GM20431 (cell line): ENCODE measurements at regions not wholly inside any gene's neighbourhood (a gene's known extent, or its start where the extent isn't known, plus 50 kb on each side); places are given as distances from the start of the nearest gene placed in this dataset.

ENCODE experiments used
- in situ Hi-C: fragments of 300-500 bp; cut with MseI, MboI; formaldehyde crosslinking; loops from one replicate; pipeline ENCODE4 v1.15.0; 2020; ENCODE audit warnings: low sequenced_read_pairs; ENCODE audit not compliant: unreplicated experiment

DNA sequence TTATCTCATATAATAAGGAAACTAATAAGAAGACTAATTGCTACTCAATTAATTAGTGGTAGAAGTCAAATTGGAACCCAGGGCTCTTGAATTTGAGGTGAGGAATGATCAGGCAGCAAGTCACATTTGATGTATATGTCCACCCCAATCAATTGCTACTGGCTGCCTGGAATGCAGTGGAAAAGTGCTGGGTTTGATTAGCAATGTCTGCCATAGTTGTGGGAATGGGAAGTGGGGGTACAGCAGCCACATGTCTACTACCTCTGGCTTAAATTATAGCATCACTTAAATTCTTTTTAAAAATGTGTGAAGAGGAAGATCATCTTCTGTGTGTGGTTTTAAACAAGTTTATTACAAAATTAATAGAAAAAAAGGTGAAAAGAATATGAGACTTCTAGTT, 50.8 kb upstream of the NAV2 start:
- in situ Hi-C loops: no loop called here

DNA sequence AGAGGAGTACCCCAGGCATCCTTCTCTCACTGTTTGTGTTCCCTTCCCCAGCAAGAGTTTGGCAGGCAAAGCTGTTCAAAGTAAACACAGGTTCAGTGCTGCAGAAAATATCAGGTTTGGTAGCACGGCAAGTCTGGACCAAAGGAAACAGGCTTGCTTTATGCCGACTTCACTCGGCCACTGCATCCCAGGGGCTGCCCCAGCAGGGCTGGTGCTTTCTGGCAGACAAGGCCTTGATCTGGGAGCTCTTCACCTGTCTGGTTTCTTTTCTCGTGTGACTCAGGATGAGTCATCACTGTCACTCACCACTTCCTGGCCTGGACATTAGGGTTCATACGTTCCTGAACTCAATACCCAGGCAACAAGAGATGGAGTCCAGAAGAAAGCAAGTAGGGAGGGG, 52.6 kb upstream of the NAV2 start:
- in situ Hi-C loops: no loop called here

DNA sequence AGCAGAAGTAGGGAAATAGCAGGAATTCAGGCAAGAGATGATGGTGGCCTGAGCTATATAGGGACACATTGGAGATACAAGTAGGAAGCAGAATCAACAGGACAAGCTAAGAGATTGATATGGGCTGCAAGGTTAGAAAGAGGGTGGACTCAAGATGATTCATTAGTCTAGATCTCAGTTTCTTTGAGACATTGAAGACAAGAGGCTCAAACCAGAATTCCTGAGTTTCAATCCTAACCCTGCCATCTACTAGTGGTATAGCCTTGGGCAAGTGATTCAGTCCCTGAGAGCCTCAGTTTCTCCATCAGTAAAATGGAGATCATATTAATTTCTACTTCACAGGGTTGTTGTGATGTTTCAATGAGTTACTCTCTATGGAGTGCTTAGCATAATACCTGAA, 53.1 kb upstream of the NAV2 start:
- in situ Hi-C loops: no loop called here

DNA sequence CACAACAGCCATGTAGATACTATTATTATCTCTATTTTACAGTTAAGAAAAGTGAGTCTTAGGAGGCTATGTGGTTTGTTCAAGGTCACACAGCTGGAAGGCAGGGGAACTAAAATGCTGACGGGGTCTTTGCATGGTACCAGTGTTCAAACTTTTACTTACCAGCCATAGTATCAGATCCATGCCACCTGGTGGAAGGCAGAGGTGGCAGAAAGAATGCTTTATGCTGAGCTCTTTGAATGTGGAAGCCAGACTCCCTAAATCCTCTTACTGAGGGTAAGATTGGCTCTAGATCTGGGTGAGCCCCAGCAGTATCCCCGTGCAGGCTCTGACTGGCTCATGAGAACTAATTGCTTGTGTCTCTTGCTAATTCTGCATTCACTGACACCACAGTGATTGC, 54.3 kb upstream of the NAV2 start:
- in situ Hi-C loops: no loop called here

DNA sequence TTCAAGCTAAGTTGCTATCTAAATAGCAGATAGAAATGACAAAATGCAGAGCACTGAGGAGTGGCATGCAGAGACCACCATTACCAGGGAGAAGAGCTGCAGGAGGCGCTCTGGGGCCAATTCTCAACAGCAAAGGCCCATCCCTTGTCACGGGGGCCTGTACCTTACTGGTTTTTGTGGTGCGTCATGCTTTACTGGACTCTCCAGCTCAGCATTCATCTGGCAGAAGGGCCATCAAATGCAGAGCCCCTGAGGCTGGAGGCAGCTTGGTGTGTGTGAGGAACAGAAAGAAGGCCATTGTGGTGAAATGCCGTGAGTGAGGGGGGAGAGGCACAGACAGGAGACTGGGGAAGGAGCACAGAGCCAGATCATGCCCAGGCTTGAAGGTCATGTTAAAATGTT, 56.5 kb upstream of the NAV2 start:
- in situ Hi-C loops: no loop called here

DNA sequence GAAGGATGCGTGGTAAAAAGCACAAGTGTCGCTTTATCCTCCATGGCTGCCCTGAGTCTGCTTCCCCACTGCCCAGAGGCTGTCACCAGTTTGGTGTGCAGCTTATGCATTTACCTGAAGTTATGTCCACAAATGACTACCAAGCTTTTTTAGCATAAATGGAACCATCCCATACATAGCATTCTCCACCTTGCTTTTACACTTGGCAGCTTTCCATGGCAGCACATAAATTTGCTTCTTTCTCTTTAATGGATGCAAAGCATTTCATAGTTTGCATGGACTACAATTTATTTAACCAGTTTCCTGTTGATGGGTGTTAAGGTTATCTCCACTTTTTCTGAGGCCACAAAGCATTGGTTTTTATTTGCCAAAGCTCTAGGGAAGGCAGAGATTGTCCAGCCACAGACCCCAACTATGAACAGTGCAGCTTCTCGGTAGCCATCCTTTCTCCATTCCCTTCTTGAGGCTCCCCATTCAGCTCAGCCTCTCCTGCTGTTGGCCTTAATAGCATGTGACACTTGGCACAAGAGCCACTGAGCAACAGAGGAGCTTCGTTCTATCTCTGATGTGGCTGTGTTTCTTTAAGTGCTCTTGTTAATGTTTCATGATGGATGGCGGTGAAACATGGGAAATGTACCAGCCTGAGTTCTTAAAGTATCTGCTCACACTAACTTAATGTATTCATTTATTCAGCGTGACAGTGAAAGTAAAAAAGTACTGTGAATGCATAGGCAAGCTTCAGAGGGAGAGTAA, 59.8 kb upstream of the NAV2 start:
- in situ Hi-C loops: no loop called here

GRCh38 chr11:19651653-19652052, 61.0 kb upstream of the NAV2 start:
- in situ Hi-C loops: no loop called here

DNA sequence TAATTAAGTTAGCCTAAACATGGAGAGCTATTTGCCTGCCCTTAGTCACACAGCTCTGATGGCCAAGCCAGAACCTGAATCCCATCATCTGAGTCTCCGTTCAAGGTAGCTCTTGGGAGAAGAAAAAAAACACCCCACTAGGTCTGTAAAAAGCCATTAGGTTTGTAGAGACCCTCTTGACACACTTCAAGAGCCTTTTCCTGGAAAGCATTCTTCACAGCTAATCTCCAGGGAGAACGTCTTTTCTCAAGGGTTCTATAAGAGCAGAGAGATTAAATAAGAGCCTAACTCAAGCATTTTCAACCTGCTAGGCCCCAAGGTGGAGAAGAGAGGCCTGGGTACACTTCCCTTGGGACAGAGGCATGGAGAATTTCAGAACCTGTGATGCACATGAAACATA, 61.6 kb upstream of the NAV2 start:
- in situ Hi-C loops: no loop called here

DNA sequence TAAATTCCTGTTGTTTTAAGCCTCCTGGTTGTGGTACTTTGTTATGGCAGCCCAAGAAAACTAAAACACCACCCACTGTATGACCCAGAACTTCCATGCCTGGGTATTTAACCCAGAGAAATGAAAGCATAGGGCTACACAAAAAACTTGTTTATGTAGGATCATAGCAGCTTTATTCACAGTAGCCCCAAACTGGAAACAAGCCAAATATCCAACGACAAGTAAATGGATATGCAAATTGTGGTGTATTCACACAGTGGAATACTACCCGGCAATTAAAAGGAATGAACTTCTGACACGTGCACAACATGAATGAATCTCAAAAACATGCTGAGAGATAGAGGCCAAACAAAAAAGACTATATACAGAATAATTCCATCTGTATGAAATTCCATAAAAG, 62.2 kb upstream of the NAV2 start:
- in situ Hi-C loops: no loop called here

- in situ Hi-C loops: no loop called here
Observed at GRCh38 chr11:19649751-19650150, 62.9 kb upstream of the NAV2 start.

GRCh38 chr11:19648321-19648720, 64.3 kb upstream of the NAV2 start:
- in situ Hi-C loops: no loop called here

DNA sequence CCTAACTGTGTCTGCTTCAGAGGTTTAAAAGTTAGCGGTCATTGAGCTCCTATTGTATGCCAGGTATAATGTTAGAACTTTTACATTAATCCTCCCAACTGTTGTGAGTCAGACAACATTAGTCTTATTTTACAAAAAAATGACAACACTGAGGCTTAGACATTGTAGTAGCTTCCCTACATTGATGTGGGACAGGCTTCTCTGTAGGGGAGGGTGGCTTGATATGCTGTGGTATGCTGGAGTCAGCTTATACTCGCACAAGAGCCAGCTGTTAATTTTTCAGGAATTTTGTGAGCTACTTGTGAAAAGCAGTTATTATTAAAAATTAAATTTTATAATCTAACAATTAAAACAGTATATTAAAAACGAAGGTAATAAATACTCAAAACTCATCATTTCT, 64.8 kb upstream of the NAV2 start:
- in situ Hi-C loops: no loop called here

DNA sequence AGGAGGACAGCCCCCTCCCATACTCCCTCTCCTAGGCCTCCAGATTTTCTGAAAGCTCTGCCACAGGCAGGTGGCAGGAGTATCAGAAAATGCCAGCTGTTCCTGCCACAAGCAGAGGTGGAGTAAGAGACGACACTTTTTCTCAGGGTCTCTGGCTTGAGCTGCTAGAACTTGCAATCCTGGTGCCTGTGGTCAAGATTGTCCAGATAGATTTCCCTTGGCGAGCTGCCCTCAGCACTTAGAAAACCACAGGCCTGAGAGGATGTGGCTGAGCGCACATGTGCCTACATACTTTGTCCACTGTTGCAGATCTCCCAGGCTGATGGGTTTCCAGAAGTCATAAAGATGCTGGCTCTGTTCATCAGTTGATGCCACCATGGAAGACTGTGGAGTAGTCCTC, 65.7 kb upstream of the NAV2 start:
- in situ Hi-C loops: no loop called here

- in situ Hi-C loops: no loop called here
Observed at GRCh38 chr11:19646308-19646707, 66.3 kb upstream of the NAV2 start.

- in situ Hi-C loops: no loop called here
Observed at GRCh38 chr11:19644316-19644715, 68.3 kb upstream of the NAV2 start.

GRCh38 chr11:19642185-19643158, 70.2 kb upstream of the NAV2 start:
- in situ Hi-C loops: no loop called here

DNA sequence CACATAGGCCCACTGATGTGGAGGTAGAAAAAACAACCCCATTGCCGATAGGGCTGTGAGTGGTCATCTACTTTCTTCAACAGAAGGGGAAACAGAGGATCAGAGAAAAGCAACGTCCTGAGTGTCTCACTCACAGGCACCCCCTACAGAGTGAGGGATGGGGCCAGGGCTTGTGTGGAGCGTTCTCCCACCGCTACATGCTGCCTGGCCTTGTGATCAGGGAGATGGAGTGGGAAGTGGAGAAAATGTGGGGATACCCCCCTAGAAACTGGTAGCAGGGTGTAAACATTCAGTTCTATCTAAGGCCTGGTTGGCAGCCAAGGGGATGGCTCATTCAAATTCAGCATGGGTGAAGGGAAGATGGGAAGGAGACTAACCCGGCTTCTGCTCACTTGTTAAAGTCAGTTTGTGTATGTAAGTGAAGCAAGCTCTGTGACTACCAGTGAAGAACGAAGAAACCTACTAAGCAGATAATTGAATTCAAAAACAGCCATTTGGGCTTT, 73.0 kb upstream of the NAV2 start:
- in situ Hi-C loops: no loop called here

DNA sequence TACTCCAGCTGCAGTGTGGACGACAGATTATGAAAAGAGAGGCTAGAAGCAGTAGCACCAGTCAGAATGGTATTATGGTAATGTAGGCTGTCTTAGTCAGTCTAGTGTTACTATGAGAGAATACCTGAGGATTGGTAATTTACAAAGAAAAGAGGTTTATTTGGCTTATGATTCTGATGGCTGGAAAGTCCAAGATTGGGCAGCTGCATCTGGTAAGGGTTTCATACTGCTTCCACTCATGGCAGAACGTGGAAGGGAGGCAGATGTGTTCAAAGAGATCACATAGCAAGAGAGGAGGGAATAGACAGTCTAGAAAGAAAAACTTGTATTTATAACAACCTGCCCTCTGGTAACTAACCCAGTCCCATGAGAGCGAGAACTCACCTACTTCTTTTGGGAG, 77.3 kb upstream of the NAV2 start:
- in situ Hi-C loops: no loop called here

- in situ Hi-C loops: no loop called here
Observed at GRCh38 chr11:19633276-19633675, 79.4 kb upstream of the NAV2 start.

DNA sequence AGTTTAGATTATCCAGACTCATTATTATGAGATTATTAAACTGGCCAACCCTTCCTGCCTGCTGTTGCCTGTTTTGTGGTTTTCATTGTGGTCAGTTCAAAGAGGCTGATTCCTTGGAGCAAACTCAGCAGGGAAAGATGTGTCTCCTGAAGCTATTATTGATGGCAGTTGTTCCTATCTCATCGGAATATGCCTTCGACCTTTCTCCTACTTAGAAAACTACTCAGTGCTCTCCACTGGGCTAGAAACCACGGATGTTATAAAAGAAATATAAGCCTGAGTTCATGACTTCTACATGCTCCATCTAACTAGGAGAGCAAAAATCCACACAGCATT, 80.2 kb upstream of the NAV2 start:
- in situ Hi-C loops: no loop called here

- in situ Hi-C loops: no loop called here
Observed at GRCh38 chr11:19631712-19632498, 80.7 kb upstream of the NAV2 start.
